ENCODE measurements at regions not wholly inside any gene's neighbourhood (a gene's known extent, or its start where the extent isn't known, plus 50 kb on each side); places are given as distances from the start of the nearest gene placed in this dataset.

DNA sequence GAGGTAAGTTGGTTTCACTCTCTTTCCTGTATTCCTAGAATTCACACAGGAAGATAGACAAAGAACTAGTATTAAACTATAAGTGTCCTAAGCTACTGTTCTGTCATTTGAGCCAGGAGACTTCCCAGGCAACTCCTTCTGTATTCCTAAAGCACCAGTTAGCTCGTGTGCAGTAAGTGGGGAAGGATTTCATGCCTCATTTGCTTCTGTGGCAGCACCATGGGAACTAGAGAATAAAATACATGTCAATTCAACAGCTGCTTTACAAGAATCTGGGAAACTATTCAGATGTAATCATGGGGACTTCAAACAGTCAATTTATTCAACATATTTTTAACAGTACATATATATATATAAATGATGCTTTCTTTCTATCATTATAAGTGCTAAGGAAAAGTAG, 762.3 kb downstream of the PRELID2 start:
- no peak for TF ChIP-seq POLR2AphosphoS5 (IDR thresholded peaks at IDR 0.05; ENCODE audit: low read depth, low read length)
- TF ChIP-seq SIN3A (IDR thresholded peaks at IDR 0.05; ENCODE audit: borderline replicate concordance, insufficient read depth, low read length) = no peak
- TF ChIP-seq TAF1 (IDR thresholded peaks at IDR 0.05; ENCODE audit: borderline replicate concordance, insufficient read depth, low read length) = no peak
- TF ChIP-seq, protein P1, sequence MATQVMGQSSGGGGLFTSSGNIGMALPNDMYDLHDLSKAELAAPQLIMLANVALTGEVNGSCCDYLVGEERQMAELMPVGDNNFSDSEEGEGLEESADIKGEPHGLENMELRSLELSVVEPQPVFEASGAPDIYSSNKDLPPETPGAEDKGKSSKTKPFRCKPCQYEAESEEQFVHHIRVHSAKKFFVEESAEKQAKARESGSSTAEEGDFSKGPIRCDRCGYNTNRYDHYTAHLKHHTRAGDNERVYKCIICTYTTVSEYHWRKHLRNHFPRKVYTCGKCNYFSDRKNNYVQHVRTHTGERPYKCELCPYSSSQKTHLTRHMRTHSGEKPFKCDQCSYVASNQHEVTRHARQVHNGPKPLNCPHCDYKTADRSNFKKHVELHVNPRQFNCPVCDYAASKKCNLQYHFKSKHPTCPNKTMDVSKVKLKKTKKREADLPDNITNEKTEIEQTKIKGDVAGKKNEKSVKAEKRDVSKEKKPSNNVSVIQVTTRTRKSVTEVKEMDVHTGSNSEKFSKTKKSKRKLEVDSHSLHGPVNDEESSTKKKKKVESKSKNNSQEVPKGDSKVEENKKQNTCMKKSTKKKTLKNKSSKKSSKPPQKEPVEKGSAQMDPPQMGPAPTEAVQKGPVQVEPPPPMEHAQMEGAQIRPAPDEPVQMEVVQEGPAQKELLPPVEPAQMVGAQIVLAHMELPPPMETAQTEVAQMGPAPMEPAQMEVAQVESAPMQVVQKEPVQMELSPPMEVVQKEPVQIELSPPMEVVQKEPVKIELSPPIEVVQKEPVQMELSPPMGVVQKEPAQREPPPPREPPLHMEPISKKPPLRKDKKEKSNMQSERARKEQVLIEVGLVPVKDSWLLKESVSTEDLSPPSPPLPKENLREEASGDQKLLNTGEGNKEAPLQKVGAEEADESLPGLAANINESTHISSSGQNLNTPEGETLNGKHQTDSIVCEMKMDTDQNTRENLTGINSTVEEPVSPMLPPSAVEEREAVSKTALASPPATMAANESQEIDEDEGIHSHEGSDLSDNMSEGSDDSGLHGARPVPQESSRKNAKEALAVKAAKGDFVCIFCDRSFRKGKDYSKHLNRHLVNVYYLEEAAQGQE (IDR thresholded peaks at IDR 0.05; ENCODE audit: insufficient read depth in 1 of 2, low read depth in 2 of 2, low read length in 2 of 2) = no peak
